GM12875 (cell line): ENCODE measurements at regions not wholly inside any gene's neighbourhood (a gene's known extent, or its start where the extent isn't known, plus 50 kb on each side); places are given as distances from the start of the nearest gene placed in this dataset.

Experiments used
- H3K4me3 ChIP-seq: one replicate; pipeline ENCODE4 v1.5.1; 2011; ENCODE audit warnings: low read depth, low read length, control low read depth
- TF ChIP-seq, protein P1 (sequence below): IDR thresholded peaks from 2 replicates; pipeline ENCODE4 v1.5.1; 2011; ENCODE audit warnings: low read depth, mild to moderate bottlenecking, control low read depth, inconsistent platforms, low read length, moderate library complexity, borderline replicate concordance; ENCODE audit not compliant: insufficient read depth

DNA sequence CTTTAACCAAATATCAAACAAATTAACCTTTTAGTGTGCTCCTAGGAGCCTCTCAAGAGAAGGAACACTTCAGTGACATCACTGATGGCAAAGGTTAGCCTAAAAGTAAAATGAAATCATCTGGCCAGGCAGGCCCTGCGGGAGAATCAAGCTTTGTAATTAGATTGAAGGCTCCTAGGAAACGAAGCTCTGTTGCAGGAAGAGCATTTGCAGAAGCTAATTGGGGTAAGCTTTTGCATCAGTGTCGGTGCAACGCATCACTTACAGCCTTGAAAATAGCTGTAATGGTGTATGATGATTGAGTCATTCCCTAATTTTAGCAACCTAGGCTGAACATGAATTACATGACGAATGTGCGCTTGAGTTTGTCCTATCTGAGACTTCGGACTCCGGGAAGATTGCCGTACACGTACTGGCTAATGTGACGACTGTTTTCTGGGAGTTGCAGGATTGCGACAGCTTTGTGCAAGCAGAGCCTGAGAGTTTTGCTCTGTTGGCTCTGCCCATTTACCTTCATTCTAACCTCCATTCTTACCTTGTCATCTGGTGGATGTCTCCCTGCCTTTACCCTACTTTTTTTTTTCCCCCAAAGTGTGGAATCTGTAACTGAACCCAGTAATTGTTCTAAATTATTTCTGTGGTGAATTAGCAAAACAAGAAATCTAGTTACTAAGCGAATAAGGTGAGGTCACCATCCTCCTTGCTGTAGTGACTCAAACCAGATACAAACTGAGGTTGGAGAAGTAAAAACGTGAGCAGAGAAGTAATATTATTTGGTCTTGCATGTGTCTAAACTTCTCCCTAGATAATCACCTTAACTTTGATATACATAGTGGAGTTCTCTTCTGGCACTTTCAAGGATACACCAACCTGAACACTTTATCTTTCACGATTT lies 675.9 kb upstream of the CITED2 start:
- no peak overlapping the region for H3K4me3 ChIP-seq
- TF ChIP-seq, protein P1, sequence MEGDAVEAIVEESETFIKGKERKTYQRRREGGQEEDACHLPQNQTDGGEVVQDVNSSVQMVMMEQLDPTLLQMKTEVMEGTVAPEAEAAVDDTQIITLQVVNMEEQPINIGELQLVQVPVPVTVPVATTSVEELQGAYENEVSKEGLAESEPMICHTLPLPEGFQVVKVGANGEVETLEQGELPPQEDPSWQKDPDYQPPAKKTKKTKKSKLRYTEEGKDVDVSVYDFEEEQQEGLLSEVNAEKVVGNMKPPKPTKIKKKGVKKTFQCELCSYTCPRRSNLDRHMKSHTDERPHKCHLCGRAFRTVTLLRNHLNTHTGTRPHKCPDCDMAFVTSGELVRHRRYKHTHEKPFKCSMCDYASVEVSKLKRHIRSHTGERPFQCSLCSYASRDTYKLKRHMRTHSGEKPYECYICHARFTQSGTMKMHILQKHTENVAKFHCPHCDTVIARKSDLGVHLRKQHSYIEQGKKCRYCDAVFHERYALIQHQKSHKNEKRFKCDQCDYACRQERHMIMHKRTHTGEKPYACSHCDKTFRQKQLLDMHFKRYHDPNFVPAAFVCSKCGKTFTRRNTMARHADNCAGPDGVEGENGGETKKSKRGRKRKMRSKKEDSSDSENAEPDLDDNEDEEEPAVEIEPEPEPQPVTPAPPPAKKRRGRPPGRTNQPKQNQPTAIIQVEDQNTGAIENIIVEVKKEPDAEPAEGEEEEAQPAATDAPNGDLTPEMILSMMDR = no peak

DNA sequence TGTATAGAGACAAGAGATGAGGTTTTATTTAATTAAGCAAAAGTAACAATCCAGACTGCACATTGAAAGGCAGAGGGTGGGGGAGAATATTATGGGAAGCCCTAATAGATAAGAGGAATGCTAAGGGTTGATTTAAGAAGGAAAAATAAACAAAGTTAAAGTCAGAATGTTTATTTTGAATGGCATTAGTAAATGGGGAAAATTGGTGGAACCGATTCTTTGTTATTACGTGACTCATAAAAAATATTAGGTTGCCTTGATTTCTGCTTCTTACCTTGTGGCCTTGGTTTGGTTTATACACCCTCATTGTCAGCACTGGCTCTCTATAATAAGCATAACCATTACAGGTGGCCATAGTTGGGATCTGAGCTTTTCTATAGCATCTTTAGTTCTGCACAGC lies 674.8 kb upstream of the CITED2 start:
- no peak overlapping the region for H3K4me3 ChIP-seq
- TF ChIP-seq, protein P1 = no peak

DNA sequence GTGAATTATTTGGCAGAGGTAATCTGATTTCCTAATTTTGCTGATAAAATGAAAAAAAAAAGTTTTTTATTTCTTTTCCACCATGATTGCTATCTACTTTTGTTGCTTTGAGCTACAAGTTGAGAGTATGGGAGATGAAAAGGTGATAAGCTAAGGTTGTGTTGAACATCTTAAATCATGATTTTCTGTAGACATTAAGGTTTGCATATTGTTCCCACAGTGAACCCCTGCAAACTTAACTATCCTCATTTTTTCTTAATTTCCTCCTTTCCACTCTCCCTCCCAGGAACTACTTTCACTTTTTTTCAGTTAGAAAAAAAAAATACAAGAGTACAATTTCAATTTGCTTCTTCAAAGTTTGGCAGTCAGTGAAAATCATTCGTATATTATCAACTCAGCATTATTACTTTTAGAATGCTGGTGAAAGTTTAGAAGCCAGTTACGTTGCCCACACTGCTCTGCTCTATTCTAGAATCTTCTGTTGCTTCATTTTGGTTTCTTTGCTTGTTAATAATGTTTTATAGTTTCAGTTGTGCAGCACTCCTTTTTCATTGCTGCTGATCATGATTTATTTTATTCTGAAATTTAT lies 673.8 kb upstream of the CITED2 start:
- TF ChIP-seq, protein P1 = no peak
- no peak overlapping the region for H3K4me3 ChIP-seq

DNA sequence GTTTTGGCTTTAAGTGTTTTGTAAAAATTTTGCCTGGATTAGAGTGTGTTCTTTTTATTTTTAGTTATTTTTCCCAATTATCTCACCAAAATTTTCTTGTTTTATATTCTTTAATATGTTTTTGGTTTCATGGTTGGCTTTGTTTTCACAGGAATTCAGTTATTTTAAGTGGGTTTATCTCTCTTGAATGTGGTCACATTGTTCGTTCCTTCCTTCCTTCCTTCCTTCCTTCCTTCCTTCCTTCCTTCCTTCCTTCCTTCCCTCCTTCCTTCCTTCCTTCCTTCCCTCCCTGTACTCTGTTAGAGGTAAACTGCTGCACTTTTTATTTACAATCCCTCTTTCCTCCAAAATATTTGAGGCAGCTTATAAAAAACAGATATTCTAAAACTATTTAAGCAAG lies 672.9 kb upstream of the CITED2 start:
- TF ChIP-seq, protein P1 = no peak
- no peak overlapping the region for H3K4me3 ChIP-seq

DNA sequence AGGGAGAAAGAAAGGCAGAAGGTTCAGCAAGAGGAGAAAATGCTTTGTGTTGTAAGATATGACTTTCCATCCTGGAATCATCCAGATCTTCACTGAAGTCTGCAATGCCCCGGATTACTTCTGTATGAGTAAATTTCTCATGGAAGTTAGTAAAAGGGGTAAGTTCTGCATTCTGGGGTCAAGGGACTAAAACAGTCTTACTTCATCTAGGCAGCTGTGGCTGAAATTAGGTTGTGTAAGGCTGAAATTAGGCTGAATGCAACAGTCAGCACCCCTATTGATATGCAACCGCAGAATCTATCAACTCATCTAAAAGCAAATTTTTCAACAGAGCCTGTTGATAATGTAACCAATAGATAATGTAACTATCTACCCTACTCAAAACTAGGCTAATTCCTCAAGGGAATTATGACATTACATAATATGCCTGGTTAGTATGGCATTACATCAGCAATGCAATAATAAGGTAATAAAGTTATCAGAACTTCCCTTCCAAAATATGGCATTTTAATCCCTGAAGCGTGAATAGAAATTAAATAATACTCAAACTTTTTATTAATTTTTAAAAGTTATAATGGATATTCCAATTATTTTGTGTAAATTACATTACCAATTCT lies 671.7 kb upstream of the CITED2 start:
- TF ChIP-seq, protein P1 = no peak
- H3K4me3 ChIP-seq = no peak overlapping the region

DNA sequence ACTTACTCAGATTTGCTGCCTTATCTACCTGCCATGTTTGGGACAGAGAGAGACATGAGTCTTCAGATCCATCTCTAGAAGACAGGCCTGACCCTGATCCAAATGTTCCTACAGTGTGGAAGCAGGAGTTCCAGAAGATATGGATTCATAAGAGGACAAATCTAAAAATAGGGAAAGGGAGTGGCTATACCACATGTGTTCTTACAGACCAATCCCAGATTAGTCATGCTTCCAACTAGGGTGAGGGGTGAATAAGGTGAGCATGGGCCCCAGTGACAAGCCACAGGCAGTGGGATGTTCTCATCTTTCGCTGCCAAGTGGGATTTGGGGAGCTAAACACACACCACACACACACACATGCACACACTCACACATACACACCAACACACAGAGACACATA lies 670.7 kb upstream of the CITED2 start:
- no peak overlapping the region for H3K4me3 ChIP-seq
- TF ChIP-seq, protein P1 = no peak
